ENCODE measurements at regions not wholly inside any gene's neighbourhood (a gene's known extent, or its start where the extent isn't known, plus 50 kb on each side); places are given as distances from the start of the nearest gene placed in this dataset.

DNA sequence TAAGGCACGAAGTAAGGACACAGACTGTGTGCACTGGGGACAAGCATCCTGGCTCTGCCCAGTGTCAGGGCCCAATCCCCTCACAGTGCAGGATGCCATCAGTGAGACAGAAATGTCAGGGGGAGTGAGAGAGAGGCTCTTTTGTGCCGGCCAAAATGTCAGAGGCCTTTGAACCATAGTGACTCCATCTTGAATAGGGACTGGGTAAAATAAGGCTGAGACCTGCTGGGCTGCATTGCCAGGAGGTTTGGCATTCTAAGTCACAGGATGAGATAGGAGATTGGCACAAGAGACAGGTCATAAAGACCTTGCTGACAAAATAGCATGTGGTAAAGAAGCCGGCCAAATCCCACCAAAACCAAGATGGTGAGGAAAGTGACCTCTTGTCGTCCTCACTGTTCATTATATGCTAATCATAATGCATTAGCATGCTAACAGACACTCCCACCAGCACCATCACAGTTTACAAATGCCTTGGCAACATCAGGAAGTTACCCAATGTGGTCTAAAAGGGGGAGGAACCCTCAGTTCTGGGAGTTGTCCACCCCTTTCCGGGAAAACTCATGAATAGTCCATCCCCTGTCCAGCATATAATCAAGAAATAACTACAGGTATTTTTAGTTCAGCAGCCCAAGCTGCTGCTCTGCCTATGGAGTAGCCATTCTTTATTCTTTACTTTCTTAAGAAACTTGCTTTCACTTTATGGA lies 337.4 kb downstream of the LPIN1 start:
- TF ChIP-seq POLR2A (IDR thresholded peaks at IDR 0.05): no peak
- TF ChIP-seq, protein P1, sequence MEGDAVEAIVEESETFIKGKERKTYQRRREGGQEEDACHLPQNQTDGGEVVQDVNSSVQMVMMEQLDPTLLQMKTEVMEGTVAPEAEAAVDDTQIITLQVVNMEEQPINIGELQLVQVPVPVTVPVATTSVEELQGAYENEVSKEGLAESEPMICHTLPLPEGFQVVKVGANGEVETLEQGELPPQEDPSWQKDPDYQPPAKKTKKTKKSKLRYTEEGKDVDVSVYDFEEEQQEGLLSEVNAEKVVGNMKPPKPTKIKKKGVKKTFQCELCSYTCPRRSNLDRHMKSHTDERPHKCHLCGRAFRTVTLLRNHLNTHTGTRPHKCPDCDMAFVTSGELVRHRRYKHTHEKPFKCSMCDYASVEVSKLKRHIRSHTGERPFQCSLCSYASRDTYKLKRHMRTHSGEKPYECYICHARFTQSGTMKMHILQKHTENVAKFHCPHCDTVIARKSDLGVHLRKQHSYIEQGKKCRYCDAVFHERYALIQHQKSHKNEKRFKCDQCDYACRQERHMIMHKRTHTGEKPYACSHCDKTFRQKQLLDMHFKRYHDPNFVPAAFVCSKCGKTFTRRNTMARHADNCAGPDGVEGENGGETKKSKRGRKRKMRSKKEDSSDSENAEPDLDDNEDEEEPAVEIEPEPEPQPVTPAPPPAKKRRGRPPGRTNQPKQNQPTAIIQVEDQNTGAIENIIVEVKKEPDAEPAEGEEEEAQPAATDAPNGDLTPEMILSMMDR (IDR thresholded peaks at IDR 0.05): no peak
